Upper lobe of left lung (tissue), 4 donors: ENCODE measurements at regions not wholly inside any gene's neighbourhood (a gene's known extent, or its start where the extent isn't known, plus 50 kb on each side); places are given as distances from the start of the nearest gene placed in this dataset.

Experiments
- CTCF ChIP-seq, 6 experiments: fragments of 450-650 bp in 4 of 6; fragments of 200-600 bp in 2 of 6; sonication (generic) in 2 of 6; IDR thresholded peaks; one replicate each; pipeline ENCODE4 v1.5.1; 2016 to 2019; ENCODE audit warnings: antibody characterized with exemption in 6 of 6
- POLR2A ChIP-seq, 4 donors: fragments of 450-650 bp; IDR thresholded peaks; one replicate each; pipeline ENCODE4 v1.5.1; 2016 to 2017; ENCODE audit warnings: antibody characterized with exemption in 4 of 4, mild to moderate bottlenecking in 2 of 4
- POLR2AphosphoS5 ChIP-seq, 2 donors: sonication (generic); formaldehyde crosslinking; IDR thresholded peaks; one replicate each; pipeline ENCODE4 v1.5.1; 2017; ENCODE audit warnings: antibody characterized with exemption in 2 of 2

GRCh38 chr2:16035747-16036745 lies 95.7 kb downstream of the MYCN start:
- no peak for TF ChIP-seq CTCF (IDR thresholded peaks at IDR 0.05)
- TF ChIP-seq POLR2A (IDR thresholded peaks at IDR 0.05): no peak
- TF ChIP-seq POLR2AphosphoS5 (IDR thresholded peaks at IDR 0.05): no peak
